HCEC 1CT (cell line): ENCODE measurements at regions not wholly inside any gene's neighbourhood (a gene's known extent, or its start where the extent isn't known, plus 50 kb on each side); places are given as distances from the start of the nearest gene placed in this dataset.
A peak's percentile ranks its signal among the peaks of the same experiment; 100 is the strongest.
"Not testable (repeated sequence)": the region's sequence is repeated elsewhere in the genome, so short reads cannot be mapped to it uniquely, and the experiment has no call there.

Experiments used
- DNase-seq: peaks from one replicate; pipeline ENCODE4 v3.0.0-alpha.2; 2017

- DNase-seq: not testable (repeated sequence)
Observed at GRCh38 chr7:106713452-106713851, 52.5 kb upstream of the CCDC71L start.

- peak; percentile 83 for DNase-seq
Observed at GRCh38 chr7:106714590-106715442, 53.9 kb upstream of the CCDC71L start.

GRCh38 chr7:106715730-106716129 is 54.8 kb upstream of the CCDC71L start:
- no peak for DNase-seq

- peak; percentile 17 for DNase-seq
Observed at GRCh38 chr7:106717254-106717954, 56.4 kb upstream of the CCDC71L start.

GRCh38 chr7:106717955-106718871 is 57.3 kb upstream of the CCDC71L start:
- peak; percentile 98 for DNase-seq

- DNase-seq: no peak
Observed at GRCh38 chr7:106720641-106721040, 59.7 kb upstream of the CCDC71L start.

GRCh38 chr7:106721816-106722785 is 61.1 kb upstream of the CCDC71L start:
- DNase-seq: no peak

GRCh38 chr7:106723398-106723797 is 62.4 kb upstream of the CCDC71L start:
- no peak for DNase-seq

- DNase-seq: no peak
Observed at GRCh38 chr7:106729720-106730385, 68.9 kb upstream of the CCDC71L start.

- DNase-seq: no peak
Observed at GRCh38 chr7:106731187-106731586, 70.2 kb upstream of the CCDC71L start.

GRCh38 chr7:106731646-106732444 is 70.9 kb upstream of the CCDC71L start:
- DNase-seq: peak; percentile 53

- DNase-seq: no peak
Observed at GRCh38 chr7:106735637-106736036, 74.7 kb upstream of the CCDC71L start.

GRCh38 chr7:106736123-106736507 is 75.2 kb upstream of the CCDC71L start:
- DNase-seq: no peak

- peak; percentile 86 for DNase-seq
Observed at GRCh38 chr7:106736508-106737201, 75.7 kb upstream of the CCDC71L start.

- DNase-seq: peak; percentile 61
Observed at GRCh38 chr7:106737202-106737562, 76.2 kb upstream of the CCDC71L start.

- no peak for DNase-seq
Observed at GRCh38 chr7:106740806-106741205, 79.8 kb upstream of the CCDC71L start.

GRCh38 chr7:106744563-106745091 is 83.7 kb upstream of the CCDC71L start:
- DNase-seq: no peak

- DNase-seq: not testable (repeated sequence)
Observed at GRCh38 chr7:106747301-106747700, 86.3 kb upstream of the CCDC71L start.

GRCh38 chr7:106747804-106748203 is 86.8 kb upstream of the CCDC71L start:
- DNase-seq: no peak

GRCh38 chr7:106749165-106749564 is 88.2 kb upstream of the CCDC71L start:
- no peak for DNase-seq
